ENCODE measurements at regions not wholly inside any gene's neighbourhood (a gene's known extent, or its start where the extent isn't known, plus 50 kb on each side); places are given as distances from the start of the nearest gene placed in this dataset.

DNA sequence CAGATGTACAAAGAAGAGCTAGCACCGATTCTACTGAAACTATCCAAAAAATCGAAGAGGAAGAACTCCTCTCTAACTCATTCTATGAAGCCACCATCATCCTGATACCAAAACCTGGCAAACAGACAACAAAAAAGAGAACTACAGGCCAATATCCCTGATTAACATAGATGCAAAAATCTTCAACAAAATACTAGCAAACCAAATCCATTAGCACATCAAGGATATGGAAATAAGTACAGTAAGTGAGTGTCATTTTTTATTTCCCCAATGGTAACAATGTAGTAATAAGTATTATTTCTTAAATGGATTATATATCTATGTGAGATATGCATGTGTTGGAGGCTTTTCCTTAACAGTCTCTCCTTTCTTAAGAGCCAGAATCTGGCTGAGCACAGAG, 134.5 kb upstream of the SMLR1 start:
- TF ChIP-seq SIN3A (IDR thresholded peaks at IDR 0.05; ENCODE audit: borderline replicate concordance, insufficient read depth, low read length): no peak
- no peak for TF ChIP-seq POLR2AphosphoS5 (IDR thresholded peaks at IDR 0.05; ENCODE audit: low read depth, low read length)
- TF ChIP-seq, protein P1, sequence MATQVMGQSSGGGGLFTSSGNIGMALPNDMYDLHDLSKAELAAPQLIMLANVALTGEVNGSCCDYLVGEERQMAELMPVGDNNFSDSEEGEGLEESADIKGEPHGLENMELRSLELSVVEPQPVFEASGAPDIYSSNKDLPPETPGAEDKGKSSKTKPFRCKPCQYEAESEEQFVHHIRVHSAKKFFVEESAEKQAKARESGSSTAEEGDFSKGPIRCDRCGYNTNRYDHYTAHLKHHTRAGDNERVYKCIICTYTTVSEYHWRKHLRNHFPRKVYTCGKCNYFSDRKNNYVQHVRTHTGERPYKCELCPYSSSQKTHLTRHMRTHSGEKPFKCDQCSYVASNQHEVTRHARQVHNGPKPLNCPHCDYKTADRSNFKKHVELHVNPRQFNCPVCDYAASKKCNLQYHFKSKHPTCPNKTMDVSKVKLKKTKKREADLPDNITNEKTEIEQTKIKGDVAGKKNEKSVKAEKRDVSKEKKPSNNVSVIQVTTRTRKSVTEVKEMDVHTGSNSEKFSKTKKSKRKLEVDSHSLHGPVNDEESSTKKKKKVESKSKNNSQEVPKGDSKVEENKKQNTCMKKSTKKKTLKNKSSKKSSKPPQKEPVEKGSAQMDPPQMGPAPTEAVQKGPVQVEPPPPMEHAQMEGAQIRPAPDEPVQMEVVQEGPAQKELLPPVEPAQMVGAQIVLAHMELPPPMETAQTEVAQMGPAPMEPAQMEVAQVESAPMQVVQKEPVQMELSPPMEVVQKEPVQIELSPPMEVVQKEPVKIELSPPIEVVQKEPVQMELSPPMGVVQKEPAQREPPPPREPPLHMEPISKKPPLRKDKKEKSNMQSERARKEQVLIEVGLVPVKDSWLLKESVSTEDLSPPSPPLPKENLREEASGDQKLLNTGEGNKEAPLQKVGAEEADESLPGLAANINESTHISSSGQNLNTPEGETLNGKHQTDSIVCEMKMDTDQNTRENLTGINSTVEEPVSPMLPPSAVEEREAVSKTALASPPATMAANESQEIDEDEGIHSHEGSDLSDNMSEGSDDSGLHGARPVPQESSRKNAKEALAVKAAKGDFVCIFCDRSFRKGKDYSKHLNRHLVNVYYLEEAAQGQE (IDR thresholded peaks at IDR 0.05; ENCODE audit: insufficient read depth in 1 of 2, low read depth in 2 of 2, low read length in 2 of 2): no peak
- no peak for TF ChIP-seq TAF1 (IDR thresholded peaks at IDR 0.05; ENCODE audit: borderline replicate concordance, insufficient read depth, low read length)

All from PFSK-1 (cell line).